Right renal cortex interstitium (tissue), 3 donors: ENCODE measurements at regions not wholly inside any gene's neighbourhood (a gene's known extent, or its start where the extent isn't known, plus 50 kb on each side); places are given as distances from the start of the nearest gene placed in this dataset.

Experiments used
- DNase-seq, 3 donors: peaks; one replicate each; pipeline ENCODE4 v3.0.0-alpha.2; 2013; ENCODE audit warnings: low read depth in 3 of 3, low spot score in 2 of 3

- no peak for DNase-seq
Observed at GRCh38 chr12:107339487-107339886, 246.1 kb upstream of the CRY1 start.

GRCh38 chr12:107339932-107340331 is 246.6 kb upstream of the CRY1 start:
- no peak for DNase-seq

- no peak for DNase-seq
Observed at GRCh38 chr12:107340898-107341297, 247.5 kb upstream of the CRY1 start.

GRCh38 chr12:107344035-107344808 is 250.9 kb upstream of the CRY1 start:
- no peak for DNase-seq

- DNase-seq = no peak
Observed at GRCh38 chr12:107347261-107347660, 253.9 kb upstream of the CRY1 start.

- no peak for DNase-seq
Observed at GRCh38 chr12:107349008-107349747, 255.8 kb upstream of the CRY1 start.

- DNase-seq = no peak
Observed at GRCh38 chr12:107349839-107350238, 256.5 kb upstream of the CRY1 start.

- DNase-seq = no peak
Observed at GRCh38 chr12:107351109-107351508, 257.8 kb upstream of the CRY1 start.

GRCh38 chr12:107351713-107352112 is 258.4 kb upstream of the CRY1 start:
- DNase-seq = no peak

- DNase-seq = no peak
Observed at GRCh38 chr12:107352347-107353081, 259.2 kb upstream of the CRY1 start.

GRCh38 chr12:107353312-107353711 is 260.0 kb upstream of the CRY1 start:
- DNase-seq = no peak

- no peak for DNase-seq
Observed at GRCh38 chr12:107355004-107355565, 261.7 kb upstream of the CRY1 start.

GRCh38 chr12:107355612-107356011 is 262.3 kb upstream of the CRY1 start:
- no peak for DNase-seq

GRCh38 chr12:107356266-107356936 is 263.1 kb upstream of the CRY1 start:
- DNase-seq = no peak

GRCh38 chr12:107356937-107357295 is 263.6 kb upstream of the CRY1 start:
- DNase-seq = no peak

- no peak for DNase-seq
Observed at GRCh38 chr12:107359382-107359781, 266.0 kb upstream of the CRY1 start.

GRCh38 chr12:107360033-107360432 is 266.7 kb upstream of the CRY1 start:
- DNase-seq = no peak

- no peak for DNase-seq
Observed at GRCh38 chr12:107360482-107360881, 267.1 kb upstream of the CRY1 start.

- DNase-seq = no peak
Observed at GRCh38 chr12:107361970-107362369, 268.6 kb upstream of the CRY1 start.

- no peak for DNase-seq
Observed at GRCh38 chr12:107362960-107363359, 269.6 kb upstream of the CRY1 start.
